ENCODE measurements at regions not wholly inside any gene's neighbourhood (a gene's known extent, or its start where the extent isn't known, plus 50 kb on each side); places are given as distances from the start of the nearest gene placed in this dataset. TPM values are rescaled to one million over a fixed set of nuclear protein-coding genes. Genes with fewer than 3 reads are reported as not detected.

DNA sequence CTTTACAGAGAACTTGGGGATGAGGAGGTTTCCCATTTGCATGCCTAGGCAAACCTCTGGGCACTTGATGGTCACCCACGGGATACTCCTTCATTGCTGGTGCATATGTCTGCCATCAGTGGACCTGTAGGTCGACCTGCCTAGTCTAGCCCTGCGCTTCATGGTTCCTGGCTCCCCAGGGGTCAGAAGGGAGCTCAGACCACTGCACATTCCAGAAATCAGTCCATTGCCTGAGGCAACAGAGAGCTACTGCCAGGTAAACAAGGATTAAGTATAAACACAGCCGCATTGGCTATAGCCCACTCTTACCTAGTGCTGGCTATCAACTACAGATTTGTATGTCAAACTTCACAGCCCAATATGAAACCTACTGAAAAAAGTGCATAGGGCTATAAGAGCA, 476.4 kb downstream of the SOX5 start:
- no peak for DNase-seq

DNA sequence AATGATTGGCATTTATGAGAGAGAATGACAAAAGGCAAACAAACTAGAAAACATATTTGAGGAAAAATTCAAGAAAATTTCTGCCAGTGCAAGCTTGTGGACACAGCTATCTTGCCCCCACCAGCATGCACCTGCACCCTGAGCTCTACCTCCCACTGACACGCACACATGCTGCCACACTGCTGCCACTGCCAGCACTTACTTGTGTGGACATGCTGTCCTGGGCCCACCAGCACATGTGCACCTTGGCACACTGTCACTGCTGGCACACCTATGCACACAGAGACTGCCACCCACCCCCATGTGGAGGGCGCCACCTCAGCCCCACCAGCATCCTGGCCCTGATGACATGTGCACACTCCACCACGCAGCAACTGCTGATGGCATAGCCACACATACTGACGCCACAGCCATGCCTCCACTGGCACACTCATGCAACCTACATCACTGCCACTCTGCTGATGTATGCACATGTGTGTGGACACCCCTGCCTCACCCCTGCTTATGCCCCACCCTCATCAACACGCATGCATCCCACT, 475.0 kb downstream of the SOX5 start:
- no peak for DNase-seq

Small RNA genes lying in the stretch of these regions (small RNA-seq; reads per million reads assigned to genes)
- not detected for gene AC087258.2
